Frontal cortex (tissue), 3 donors: ENCODE measurements at regions not wholly inside any gene's neighbourhood (a gene's known extent, or its start where the extent isn't known, plus 50 kb on each side); places are given as distances from the start of the nearest gene placed in this dataset.
"Not testable (repeated sequence)": the region's sequence is repeated elsewhere in the genome, so short reads cannot be mapped to it uniquely, and the experiment has no call there.

Experiments used
- DNase-seq, 2 donors: peaks; one replicate each; pipeline ENCODE4 v3.0.0; 2012; ENCODE audit warnings: low spot score in 2 of 2
- FAIRE-seq: peaks from 2 replicates; lab custom pipeline; 2012; peaks lifted over from hg19 to GRCh38; lab: Jason Lieb, UNC
- donor health status: control.
- donor health status: control.
- donor health status: control.

DNA sequence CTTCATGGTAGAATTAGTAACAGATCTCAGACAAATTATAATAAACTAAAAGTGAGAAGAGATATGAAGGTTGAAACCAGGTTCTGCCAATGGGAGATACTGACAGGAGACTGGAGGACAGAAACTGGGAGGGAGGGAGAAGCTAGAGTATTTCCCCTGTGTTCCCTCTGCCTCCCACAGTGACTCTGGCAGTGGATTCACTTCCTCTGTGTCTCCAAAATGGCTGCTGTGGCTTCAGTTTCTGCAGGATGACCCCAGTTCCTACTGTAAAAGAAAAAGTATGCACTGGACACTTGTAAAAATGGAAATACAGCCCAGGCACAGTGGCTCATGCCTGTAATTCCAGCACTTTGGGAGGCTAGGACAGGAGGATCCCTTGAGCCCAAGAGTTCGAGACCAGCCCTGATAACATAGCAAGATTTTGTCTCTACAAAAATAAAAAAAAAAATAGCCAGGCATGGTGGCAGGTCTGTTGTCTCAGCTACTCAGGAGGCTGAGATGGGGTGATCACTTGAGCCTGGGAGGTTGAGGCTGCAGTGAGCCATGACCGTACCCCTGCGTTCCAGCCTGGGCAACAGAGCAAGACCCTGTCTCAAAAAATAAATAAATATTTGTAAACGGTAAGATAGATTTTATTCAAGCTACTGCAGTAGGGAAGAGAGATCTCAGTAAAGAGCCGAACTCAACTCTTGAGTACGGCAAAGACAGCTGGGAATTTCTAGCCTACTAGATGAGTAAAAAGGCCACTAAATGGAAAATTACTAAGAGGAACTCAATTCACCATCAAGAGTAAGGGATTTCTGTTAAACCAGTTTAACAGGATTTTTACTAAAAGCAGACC is 156.6 kb upstream of the TRIM24 start:
- no peak for FAIRE-seq
- no peak for DNase-seq

DNA sequence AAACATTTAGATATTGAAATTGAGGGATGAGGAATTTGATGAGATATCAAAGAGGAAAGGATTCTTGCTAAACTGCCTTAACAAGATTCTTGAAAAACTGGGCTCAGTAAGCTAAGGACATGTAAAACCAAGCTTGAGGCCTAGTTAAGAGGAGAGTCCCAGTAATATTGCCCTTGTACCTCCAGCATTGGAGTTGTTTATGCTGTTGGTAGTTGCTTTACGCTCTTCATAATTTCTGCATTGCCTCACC is 156.1 kb upstream of the TRIM24 start:
- no peak for FAIRE-seq
- DNase-seq = no peak

DNA sequence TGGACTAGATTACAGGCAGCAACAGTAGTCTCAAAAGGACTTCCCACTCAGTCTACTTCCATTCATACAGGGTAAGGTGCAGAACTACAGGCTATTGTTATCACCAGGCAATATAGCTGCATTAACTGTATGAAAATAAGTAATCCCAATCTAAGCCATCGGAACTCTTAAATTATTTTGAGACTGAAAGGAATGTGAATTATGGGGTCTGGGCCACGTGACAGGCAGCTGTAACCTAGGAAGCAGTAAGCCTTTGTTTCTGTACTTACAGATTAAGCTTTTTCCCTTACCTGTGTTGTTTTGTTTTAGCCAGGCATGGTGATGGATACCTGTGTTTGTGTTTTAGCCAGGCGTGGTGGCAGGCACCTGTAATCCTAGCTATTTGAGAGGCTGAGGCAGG is 152.4 kb upstream of the TRIM24 start:
- FAIRE-seq = no peak
- DNase-seq = no peak

DNA sequence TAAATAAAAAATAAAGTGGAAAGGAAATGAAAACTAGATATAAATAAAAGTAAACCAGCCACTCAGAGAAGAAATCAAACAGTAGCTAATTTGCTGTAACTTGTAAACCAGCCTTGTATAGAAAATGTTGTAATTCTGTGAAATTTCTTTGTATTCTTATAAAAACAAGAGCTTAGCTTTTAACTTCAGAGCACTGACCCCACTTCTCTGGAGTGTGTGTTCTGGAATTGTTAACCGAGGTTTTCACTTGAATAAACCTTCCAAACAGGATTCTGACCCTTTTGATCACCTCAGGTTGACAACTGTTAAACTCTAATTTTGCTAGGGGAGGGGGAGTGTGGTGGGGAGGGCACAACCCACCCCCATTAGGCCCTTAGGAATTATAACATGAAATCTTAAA is 151.9 kb upstream of the TRIM24 start:
- FAIRE-seq (no peak), DNase-seq (no peak)

DNA sequence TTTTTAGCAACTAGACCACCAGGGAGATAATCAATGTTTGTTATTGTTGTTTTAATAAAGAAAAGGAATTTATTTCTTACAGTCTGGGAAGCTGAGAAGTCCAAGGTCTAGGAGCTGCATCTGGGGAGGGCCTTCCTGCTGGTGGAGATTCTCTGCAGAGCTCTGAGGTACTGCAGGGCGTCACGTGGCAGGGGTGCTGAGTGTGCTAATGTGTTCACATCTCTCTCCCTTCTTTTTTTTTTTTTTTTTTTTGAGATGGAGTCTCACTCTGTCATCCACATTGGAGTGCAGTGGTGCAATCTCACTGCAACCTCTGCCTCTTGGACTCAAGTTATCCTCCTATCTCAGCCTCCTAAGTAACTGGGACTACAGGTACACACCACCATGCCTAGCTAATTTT is 150.9 kb upstream of the TRIM24 start:
- FAIRE-seq (no peak), DNase-seq (no peak)

DNA sequence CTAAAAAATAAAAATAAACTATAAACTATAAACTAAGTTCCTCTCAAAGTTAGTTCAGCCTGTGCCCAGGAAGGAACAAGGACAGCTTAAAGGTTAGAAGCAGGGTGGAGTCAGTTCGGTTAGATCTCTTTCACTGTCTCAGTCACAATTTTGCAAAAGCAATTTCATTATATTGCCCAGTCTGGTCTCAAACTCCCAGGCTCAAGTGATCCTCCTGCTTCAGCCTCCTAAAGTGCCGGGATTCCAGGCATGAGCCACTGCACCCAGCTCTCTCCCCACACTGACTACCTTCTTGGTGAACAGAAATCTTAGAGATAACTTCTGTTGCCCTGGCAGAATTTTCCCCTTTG is 146.3 kb upstream of the TRIM24 start:
- FAIRE-seq (no peak), DNase-seq (no peak)

DNA sequence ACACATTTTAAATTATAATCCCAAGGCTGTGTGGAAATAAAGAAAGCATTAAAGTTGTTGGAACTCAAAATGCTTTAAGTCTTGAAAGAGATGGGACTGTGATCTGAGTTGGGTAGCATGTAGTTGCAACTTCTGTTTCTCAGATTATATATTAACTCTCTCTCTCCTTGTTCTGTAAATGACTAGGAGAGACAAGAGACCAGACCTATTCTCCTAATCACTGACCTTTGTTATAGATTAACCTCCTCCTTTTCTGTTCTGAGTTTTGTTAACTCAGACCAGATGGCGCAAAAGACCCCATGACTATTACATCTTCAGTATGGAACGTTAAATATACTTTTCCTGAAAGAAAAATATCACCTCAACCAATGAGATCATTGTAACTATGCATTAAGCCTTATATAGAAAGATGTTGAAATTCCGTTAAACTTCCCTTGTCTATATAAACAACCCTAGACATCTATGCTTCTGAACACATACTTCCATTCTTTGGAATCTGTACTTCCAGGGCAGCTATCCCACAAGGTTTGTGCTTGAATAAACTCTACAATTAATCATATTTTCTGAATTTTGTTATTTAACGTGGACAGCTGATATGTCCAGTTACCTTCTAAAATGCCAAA is 143.5 kb upstream of the TRIM24 start:
- DNase-seq = no peak
- no peak for FAIRE-seq

DNA sequence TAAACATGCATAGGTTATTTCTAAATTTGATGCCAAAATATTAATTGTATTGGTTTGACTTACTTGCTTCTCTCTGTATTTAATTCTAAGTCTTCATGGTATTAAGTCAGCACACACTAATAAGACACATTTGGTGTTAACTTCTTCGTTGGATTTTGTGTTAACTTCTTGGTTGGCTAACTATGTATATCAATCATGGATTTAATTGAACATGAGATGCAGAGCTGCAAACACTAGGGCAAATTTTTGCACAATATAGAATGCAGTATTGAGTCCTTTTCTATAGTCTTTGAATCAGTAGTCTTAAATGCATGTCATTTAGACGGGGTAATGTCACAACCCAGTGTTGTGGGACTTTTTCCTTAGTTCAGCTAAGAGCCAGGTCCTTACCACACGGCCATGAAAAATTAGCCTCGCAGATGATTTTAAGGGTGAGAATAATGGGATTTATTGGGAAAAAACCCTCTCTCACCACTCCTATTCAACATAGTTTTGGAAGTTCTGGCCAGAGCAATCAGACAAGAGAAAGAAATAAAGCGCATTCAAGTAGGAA is 142.9 kb upstream of the TRIM24 start:
- FAIRE-seq (no peak), DNase-seq (no peak)

DNA sequence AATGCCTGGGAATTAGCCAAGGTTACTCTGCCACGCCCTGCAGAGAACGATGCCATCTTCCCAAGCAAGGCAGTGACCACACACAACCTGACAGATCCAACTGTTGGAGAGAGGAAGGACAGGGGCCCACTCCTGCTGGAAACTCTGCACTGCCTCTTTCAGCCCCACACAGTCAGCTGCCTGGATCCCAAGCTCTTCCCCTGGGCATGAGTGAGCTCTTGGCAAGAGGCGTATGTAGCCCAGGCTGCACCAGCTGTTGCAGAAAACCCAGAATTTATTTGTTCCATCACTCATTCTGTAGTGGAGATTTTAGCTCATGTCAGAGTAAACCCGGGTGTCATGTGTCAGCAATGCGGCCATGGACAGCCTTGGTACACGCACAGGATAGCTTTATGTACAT is 135.1 kb upstream of the TRIM24 start:
- no peak for FAIRE-seq
- no peak for DNase-seq

DNA sequence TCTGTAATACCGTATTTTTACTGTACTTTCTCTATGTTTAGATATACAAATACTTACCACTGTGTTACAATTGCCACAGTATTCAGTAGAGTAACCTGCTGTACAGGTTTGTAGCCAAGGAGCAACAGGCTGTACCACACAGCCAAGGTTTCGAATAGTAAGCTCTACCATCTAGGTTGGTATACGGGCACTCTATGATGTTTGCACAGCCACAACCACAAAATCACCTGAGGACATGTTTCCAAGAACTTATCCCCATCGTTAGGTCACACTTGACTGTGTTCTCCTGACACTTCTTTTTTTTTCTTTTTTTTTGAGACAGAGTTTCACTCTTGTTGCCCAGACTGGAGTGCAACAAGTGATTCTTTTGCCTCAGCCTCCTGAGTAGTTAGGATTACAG is 134.6 kb upstream of the TRIM24 start:
- DNase-seq (no peak), FAIRE-seq (no peak)

DNA sequence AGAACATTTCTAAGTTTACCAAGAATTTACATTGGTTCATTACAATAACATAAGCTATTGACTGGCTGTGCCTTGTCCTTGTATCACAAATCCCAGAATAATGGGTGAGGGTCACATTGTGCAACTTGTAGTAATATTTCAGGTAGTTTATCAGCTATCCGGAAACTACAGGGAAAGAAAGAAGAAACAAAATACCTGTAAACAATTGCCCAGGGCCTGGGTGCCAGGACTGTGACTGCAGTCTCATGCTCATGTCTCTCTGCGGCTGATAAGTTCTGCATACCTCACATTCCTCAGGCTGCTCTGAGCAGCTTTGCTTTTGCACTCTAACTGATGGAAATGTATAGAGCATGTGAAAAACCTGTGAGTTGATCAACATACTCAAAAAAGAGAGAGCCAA is 131.8 kb upstream of the TRIM24 start:
- FAIRE-seq = no peak

DNA sequence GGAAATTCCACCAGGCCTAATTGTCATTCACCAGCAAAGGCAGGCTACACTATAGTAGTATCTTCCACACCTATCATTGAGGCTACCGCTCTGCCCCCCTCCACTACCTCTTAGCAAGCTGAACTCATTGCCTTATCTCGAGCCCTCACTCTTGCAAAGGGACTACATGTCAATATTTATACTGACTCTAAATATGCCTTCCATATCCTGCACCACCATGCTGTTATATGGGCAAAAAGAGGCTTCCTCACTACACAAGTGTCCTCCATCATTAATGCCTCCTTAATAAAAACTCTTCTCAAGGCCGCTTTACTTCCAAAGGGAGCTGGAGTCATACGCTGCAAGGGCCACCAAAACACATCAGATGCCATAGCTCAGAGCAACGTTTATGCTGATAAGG is 127.2 kb upstream of the TRIM24 start:
- not testable (repeated sequence) for FAIRE-seq, DNase-seq

More for the DNA sequence above, 131.8 kb upstream of the TRIM24 start:
- DNase-seq = no peak

DNA sequence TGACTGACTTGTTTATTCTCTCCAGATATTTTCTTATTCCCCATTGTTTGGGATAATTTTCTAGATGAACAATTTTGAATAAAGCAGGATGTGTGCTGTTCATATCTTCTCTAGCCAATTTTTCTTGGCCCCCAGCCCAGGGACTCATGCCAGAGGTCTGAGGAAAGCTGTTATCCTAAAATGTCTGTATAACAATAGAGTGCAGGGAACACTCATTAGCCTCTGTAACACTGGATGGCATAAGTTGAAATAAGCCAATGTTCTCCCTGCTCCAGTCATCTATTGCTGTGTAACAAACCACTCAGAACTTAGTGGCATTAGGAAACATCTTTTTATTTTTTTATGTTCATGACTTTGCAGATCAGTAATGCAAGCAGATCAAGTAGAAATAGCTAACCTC is 121.7 kb upstream of the TRIM24 start:
- FAIRE-seq (no peak), DNase-seq (no peak)

DNA sequence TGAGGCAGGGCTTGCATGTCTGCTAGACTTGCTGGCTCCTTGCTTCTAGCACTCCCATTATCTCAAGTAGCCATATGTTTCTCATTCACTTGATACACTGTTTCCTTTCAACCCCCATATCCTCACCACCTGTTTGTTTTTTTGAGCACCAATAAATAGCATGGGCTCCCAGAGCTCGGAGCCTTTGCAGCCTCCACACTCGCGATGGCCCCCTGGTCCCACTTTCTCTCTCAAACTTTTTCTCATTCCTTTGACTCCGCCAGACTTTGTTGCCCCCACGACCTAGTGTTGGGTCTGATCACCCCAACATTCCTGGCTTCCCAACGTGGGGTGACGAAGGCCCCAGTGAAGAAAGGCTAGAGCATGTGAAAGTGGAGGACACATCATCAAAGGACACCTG is 120.8 kb upstream of the TRIM24 start:
- FAIRE-seq, DNase-seq: not testable (repeated sequence)

DNA sequence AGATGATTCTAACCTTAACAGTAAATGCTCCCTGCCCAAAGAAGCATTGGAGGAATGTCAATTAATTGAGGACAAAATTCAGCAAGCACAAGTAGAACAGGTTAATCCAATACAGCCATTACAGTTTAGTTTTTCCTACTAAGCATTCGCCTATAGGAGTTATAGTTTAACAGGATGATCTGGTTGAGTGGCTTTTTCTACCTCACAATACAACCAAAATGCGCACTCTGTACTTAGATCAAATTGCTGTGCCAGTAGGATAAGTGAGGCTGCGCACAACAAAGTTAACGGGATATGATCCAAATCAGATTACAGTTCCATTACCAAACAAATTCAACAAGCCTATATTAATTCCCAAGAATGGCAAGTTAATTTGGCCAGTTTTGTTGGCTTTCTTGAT is 117.1 kb upstream of the TRIM24 start:
- FAIRE-seq = no peak
- DNase-seq = no peak

DNA sequence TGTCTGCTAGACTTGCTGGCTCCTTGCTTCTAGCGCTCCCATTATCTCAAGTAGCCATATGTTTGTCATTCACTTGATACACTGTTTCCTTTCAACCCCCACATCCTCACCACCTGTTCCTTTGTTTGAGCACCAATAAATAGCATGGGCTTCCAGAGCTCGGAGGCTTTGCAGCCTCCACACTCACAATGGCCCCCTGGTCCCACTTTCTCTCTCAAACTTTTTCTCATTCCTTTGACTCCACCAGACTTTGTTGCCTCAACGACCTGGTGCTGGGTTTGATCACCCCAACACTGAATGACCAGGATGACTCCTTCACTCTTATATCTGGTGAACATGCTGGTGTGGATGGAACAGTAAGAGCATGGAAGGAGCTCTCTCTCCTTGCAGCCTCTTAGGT is 114.5 kb upstream of the TRIM24 start:
- FAIRE-seq = no peak
- no peak for DNase-seq

DNA sequence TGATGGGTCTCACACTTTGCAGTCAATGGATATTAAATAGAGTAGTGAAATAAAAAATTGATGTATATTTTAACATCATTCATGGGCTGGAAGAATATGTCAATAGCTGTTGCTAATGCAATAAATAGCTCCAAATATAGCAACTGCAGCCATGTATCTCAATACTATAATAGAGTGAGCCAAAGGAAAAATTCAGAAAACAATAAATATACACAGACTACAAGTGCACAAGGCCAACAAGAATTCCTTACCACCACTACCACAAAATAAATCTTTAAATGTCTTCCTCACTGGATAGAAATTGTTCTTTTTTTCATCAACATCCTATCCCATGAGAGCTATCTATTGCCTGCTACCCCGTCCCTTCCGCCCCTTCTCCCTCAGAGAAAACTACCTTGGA is 113.1 kb upstream of the TRIM24 start:
- no peak for FAIRE-seq

DNA sequence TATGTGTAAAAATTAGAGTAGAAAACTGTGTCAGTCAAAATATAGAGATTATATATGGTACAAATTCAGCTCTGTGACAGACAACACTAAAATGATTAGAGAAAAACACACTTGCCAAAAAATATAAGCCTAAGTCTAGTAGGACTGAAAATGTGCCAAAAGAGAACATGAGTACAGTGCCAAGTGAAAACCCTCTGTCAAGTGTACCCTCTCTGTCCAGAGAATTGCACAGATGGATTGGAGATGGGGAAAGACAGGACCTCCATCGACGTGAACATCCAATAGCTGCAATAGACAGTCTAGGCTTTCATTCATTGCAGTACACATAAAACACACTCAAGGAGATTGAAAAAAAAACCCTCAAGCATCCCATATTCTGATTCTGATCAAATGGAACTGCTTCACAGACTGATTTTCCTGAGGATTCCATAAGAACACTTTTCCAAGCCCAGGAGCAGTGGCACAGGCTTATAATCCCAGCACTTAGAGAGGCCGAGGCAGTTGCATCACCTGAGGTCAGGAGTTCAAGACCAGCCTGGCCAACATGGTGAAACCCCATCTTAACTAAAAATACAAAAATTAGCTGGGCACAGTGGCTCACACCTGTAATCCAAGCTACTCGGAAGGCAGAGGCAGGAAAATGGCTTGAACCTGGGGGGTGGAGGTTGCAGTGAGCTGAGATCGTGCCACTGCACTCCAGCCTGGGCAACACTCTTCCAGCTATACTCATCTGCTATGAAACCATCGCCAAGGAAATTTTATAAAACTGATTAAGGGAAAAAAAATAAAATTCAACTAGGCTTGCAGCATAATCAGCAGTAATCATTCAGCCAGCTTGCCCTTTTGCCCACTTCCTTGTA is 110.0 kb upstream of the TRIM24 start:
- no peak for DNase-seq
- no peak for FAIRE-seq

More for the DNA sequence above, 113.1 kb upstream of the TRIM24 start:
- no peak for DNase-seq

DNA sequence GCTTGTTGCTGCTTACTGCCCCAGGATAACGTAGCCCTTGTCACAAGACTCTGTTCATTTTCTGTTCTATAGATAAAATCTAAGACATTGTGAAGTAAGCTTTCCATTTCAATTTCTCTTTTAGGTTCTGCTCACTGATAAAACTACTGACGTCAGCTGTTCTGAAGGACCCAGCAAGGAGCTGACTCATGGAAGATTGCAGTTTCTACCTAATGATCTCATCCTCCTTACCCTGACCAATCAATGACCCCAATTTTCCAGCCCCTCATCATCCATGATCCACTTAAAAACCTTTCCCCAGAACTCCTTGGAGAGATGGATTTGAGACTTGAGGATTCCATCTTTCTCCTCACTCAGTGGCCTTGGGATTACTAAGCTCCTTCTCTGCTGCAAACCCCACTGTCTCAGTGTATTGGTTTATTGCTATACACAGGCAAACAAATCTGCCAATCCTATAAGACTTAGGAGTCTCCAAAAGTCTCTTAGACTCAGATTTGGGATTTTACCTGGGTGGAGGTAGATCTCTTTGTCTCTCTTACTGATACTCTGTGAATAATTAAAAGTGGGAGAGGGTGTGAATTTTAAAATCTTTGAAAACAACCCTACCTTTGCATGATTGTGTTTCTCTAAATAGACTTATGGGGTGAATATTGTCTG is 109.2 kb upstream of the TRIM24 start:
- FAIRE-seq = no peak
- DNase-seq = no peak
